ENCODE measurements at regions not wholly inside any gene's neighbourhood (a gene's known extent, or its start where the extent isn't known, plus 50 kb on each side); places are given as distances from the start of the nearest gene placed in this dataset.

GRCh38 chr10:118805146-118805545 lies 50.4 kb upstream of the CACUL1 start:
- ATAC-seq (ENCODE audit: insufficient read depth, low FRiP score) (no peak), DNase-seq (no peak)
- Histone ChIP-seq H3K27ac (ENCODE audit: low read depth in 1 of 2, low read length in 1 of 2) (no peak overlapping the region), H3K4me3 (no peak overlapping the region), H3K9me3 (ENCODE audit: control insufficient read depth in 4 of 4, insufficient read depth in 3 of 4, low read length in 3 of 4) (peaks cover 0 to 2% (median 0%) of the 10 kb centered on the region in 4 donors), H3K4me1 (ENCODE audit: control insufficient read depth in 5 of 5, insufficient read depth in 5 of 5, low read length in 5 of 5) (no peaks in the 10 kb centered on the region), H3K9ac (ENCODE audit: insufficient read depth in 1 of 2, low read length in 2 of 2) (no peak overlapping the region), H3K27me3 (ENCODE audit: control insufficient read depth in 3 of 3, insufficient read depth in 3 of 3, low read length in 2 of 3) (no peaks in the 10 kb centered on the region), H3K36me3 (ENCODE audit: control insufficient read depth in 4 of 4, insufficient read depth in 4 of 4, low read length in 4 of 4) (no peaks in the 10 kb centered on the region)
- WGBS, 2 donors, result 92 to 96% methylated on average over 9 of the region's 9 CpGs
- TF ChIP-seq, protein P1, sequence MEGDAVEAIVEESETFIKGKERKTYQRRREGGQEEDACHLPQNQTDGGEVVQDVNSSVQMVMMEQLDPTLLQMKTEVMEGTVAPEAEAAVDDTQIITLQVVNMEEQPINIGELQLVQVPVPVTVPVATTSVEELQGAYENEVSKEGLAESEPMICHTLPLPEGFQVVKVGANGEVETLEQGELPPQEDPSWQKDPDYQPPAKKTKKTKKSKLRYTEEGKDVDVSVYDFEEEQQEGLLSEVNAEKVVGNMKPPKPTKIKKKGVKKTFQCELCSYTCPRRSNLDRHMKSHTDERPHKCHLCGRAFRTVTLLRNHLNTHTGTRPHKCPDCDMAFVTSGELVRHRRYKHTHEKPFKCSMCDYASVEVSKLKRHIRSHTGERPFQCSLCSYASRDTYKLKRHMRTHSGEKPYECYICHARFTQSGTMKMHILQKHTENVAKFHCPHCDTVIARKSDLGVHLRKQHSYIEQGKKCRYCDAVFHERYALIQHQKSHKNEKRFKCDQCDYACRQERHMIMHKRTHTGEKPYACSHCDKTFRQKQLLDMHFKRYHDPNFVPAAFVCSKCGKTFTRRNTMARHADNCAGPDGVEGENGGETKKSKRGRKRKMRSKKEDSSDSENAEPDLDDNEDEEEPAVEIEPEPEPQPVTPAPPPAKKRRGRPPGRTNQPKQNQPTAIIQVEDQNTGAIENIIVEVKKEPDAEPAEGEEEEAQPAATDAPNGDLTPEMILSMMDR (IDR thresholded peaks at IDR 0.05; ENCODE audit: control extremely low read depth, extremely low read depth), result no peak

DNA sequence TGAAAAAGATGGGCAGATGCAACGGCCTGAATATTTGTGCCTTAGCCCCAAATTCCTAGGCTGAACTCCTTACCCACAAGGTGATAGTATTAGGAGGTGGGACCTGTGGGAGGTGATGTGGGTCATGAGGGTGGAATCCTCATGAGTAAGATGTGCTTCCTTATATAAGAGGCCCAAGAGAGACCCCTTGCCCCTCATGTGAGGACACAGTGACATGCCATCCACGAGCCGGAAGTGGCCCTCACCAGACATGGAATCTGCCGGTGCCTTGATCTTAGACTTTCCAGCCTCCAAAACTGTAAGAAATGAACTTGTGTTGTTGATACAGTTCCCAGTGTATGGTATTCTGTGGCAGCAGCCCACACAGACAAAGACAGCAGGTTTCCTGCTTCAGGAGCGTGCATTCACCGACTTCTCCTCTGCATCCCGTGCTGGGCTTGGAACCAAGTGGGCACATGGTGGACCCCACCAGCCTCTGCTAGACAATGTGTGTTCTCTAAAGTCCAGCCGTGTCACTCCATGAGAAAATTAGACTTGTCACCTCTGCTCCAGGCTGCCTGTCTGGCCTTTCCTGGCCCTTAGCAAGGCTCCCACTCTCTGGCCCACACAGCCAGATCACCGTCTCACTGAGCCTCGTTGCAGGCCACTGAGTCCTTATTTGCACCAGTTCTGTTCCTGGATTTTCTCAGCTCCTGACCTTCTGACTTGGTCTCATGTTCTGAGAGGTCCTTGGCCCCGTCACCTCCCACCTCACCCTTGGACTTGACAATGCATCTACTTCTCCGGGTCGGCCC lies 52.9 kb upstream of the CACUL1 start:
- TF ChIP-seq, protein P1 (IDR thresholded peaks at IDR 0.05; ENCODE audit: control extremely low read depth, extremely low read depth), result no peak
- H3K9ac ChIP-seq (ENCODE audit: insufficient read depth in 1 of 2, low read length in 2 of 2), result no peak overlapping the region
- no peaks in the 10 kb centered on the region for H3K27me3 ChIP-seq (ENCODE audit: control insufficient read depth in 3 of 3, insufficient read depth in 3 of 3, low read length in 2 of 3)
- H3K4me3 ChIP-seq, result no peak overlapping the region
- H3K36me3 ChIP-seq (ENCODE audit: control insufficient read depth in 4 of 4, insufficient read depth in 4 of 4, low read length in 4 of 4), result no peaks in the 10 kb centered on the region
- WGBS, 2 donors, result 82 to 88% methylated on average over 13 of the region's 13 CpGs
- H3K27ac ChIP-seq (ENCODE audit: low read depth in 1 of 2, low read length in 1 of 2), result no peak overlapping the region
- H3K9me3 ChIP-seq (ENCODE audit: control insufficient read depth in 4 of 4, insufficient read depth in 3 of 4, low read length in 3 of 4), result peaks cover 0 to 2% (median 0%) of the 10 kb centered on the region in 4 donors
- DNase-seq (no peak), ATAC-seq (ENCODE audit: insufficient read depth, low FRiP score) (no peak)
- H3K4me1 ChIP-seq (ENCODE audit: control insufficient read depth in 5 of 5, insufficient read depth in 5 of 5, low read length in 5 of 5), result no peaks in the 10 kb centered on the region

GRCh38 chr10:118808601-118809356 lies 54.0 kb upstream of the CACUL1 start:
- WGBS, 2 donors, result 82 to 93% methylated on average over 21 of the region's 21 CpGs
- no peaks in the 10 kb centered on the region for H3K4me1 ChIP-seq (ENCODE audit: control insufficient read depth in 5 of 5, insufficient read depth in 5 of 5, low read length in 5 of 5)
- TF ChIP-seq, protein P1 (IDR thresholded peaks at IDR 0.05; ENCODE audit: control extremely low read depth, extremely low read depth), result no peak
- H3K9me3 ChIP-seq (ENCODE audit: control insufficient read depth in 4 of 4, insufficient read depth in 3 of 4, low read length in 3 of 4), result no peaks in the 10 kb centered on the region
- H3K4me3 ChIP-seq, result no peak overlapping the region
- DNase-seq (no peak), ATAC-seq (ENCODE audit: insufficient read depth, low FRiP score) (no peak)
- no peaks in the 10 kb centered on the region for H3K36me3 ChIP-seq (ENCODE audit: control insufficient read depth in 4 of 4, insufficient read depth in 4 of 4, low read length in 4 of 4)
- no peaks in the 10 kb centered on the region for H3K27me3 ChIP-seq (ENCODE audit: control insufficient read depth in 3 of 3, insufficient read depth in 3 of 3, low read length in 2 of 3)
- H3K27ac ChIP-seq (ENCODE audit: low read depth in 1 of 2, low read length in 1 of 2), result no peak overlapping the region
- H3K9ac ChIP-seq (ENCODE audit: insufficient read depth in 1 of 2, low read length in 2 of 2), result no peak overlapping the region
